ENCODE measurements at regions not wholly inside any gene's neighbourhood (a gene's known extent, or its start where the extent isn't known, plus 50 kb on each side); places are given as distances from the start of the nearest gene placed in this dataset.

- Histone ChIP-seq H3K4me3 (ENCODE audit: low read depth, low read length, poor library complexity, severe bottlenecking) (no peak overlapping the region), H3K9me2 (ENCODE audit: low read depth, low read length) (no peaks in the 10 kb centered on the region), H2AFZ (ENCODE audit: low read length) (no peak overlapping the region), H3K27me3 (ENCODE audit: insufficient read depth, low read length) (no peaks in the 10 kb centered on the region), H3K27ac (ENCODE audit: low read depth, low read length, poor library complexity, severe bottlenecking) (no peak overlapping the region), H3K36me3 (ENCODE audit: insufficient read depth, low read length) (no peaks in the 10 kb centered on the region), H3K79me2 (ENCODE audit: insufficient read depth, low read length) (no peaks in the 10 kb centered on the region), H3K9ac (ENCODE audit: low read length) (no peak overlapping the region), H3K4me2 (ENCODE audit: low read length) (no peak overlapping the region), H3F3A (ENCODE audit: insufficient read depth, low read length) (no peaks in the 10 kb centered on the region), H4K20me1 (ENCODE audit: insufficient read depth, low read length) (no peaks in the 10 kb centered on the region), H3K4me1 (ENCODE audit: insufficient read depth, low read length, severe bottlenecking) (no peaks in the 10 kb centered on the region), H3K9me3 (ENCODE audit: low read length) (no peaks in the 10 kb centered on the region)
- TF ChIP-seq CTCF (IDR thresholded peaks at IDR 0.05; ENCODE audit: low read length) (no peak), EZH2 (IDR thresholded peaks at IDR 0.05; ENCODE audit: borderline replicate concordance, low read length) (no peak)
Measured at GRCh38 chr9:107691664-107692063, 202.1 kb upstream of the KLF4 start.

DNA sequence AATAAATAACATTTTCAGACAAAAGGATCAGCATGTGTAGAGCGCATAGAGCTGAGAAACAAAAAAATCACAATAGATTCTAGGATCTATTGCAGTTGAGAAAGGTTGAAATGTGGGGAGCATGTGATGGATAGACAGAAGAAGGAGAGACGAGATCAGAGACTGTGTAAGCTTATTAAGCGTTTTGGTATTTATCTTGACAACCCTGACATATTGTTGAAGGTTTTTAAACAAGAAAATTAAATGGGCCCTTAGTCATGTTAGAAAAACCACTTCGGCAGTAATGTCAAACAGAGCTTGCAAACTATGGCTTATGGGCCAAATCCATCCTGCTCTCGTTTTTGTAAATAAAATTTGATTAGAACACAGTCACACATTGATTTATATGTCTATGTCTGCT lies 200.5 kb upstream of the KLF4 start:
- Histone ChIP-seq H2AFZ (ENCODE audit: low read length) (no peak overlapping the region), H4K20me1 (ENCODE audit: insufficient read depth, low read length) (no peaks in the 10 kb centered on the region), H3F3A (ENCODE audit: insufficient read depth, low read length) (no peaks in the 10 kb centered on the region), H3K4me3 (ENCODE audit: low read depth, low read length, poor library complexity, severe bottlenecking) (no peak overlapping the region), H3K27ac (ENCODE audit: low read depth, low read length, poor library complexity, severe bottlenecking) (no peak overlapping the region), H3K9ac (ENCODE audit: low read length) (no peak overlapping the region), H3K4me2 (ENCODE audit: low read length) (no peak overlapping the region), H3K27me3 (ENCODE audit: insufficient read depth, low read length) (no peaks in the 10 kb centered on the region), H3K4me1 (ENCODE audit: insufficient read depth, low read length, severe bottlenecking) (no peaks in the 10 kb centered on the region), H3K79me2 (ENCODE audit: insufficient read depth, low read length) (no peaks in the 10 kb centered on the region), H3K36me3 (ENCODE audit: insufficient read depth, low read length) (no peaks in the 10 kb centered on the region), H3K9me3 (ENCODE audit: low read length) (no peaks in the 10 kb centered on the region), H3K9me2 (ENCODE audit: low read depth, low read length) (no peaks in the 10 kb centered on the region)
- TF ChIP-seq EZH2 (IDR thresholded peaks at IDR 0.05; ENCODE audit: borderline replicate concordance, low read length), result no peak
- TF ChIP-seq CTCF (IDR thresholded peaks at IDR 0.05; ENCODE audit: low read length), result no peak

- Histone ChIP-seq H3K4me3 (ENCODE audit: low read depth, low read length, poor library complexity, severe bottlenecking) (no peak overlapping the region), H3K4me1 (ENCODE audit: insufficient read depth, low read length, severe bottlenecking) (no peaks in the 10 kb centered on the region), H3K4me2 (ENCODE audit: low read length) (no peak overlapping the region), H2AFZ (ENCODE audit: low read length) (no peak overlapping the region), H3K9me2 (ENCODE audit: low read depth, low read length) (no peaks in the 10 kb centered on the region), H3K79me2 (ENCODE audit: insufficient read depth, low read length) (no peaks in the 10 kb centered on the region), H3K36me3 (ENCODE audit: insufficient read depth, low read length) (no peaks in the 10 kb centered on the region), H3K27me3 (ENCODE audit: insufficient read depth, low read length) (no peaks in the 10 kb centered on the region), H3K9ac (ENCODE audit: low read length) (no peak overlapping the region), H3F3A (ENCODE audit: insufficient read depth, low read length) (no peaks in the 10 kb centered on the region), H4K20me1 (ENCODE audit: insufficient read depth, low read length) (no peaks in the 10 kb centered on the region), H3K27ac (ENCODE audit: low read depth, low read length, poor library complexity, severe bottlenecking) (no peak overlapping the region), H3K9me3 (ENCODE audit: low read length) (no peaks in the 10 kb centered on the region)
- no peak for TF ChIP-seq EZH2 (IDR thresholded peaks at IDR 0.05; ENCODE audit: borderline replicate concordance, low read length)
- TF ChIP-seq CTCF (IDR thresholded peaks at IDR 0.05; ENCODE audit: low read length), result no peak
Measured at GRCh38 chr9:107688728-107689127, 199.2 kb upstream of the KLF4 start.

All from OCI-LY1 (cell line).